ENCODE measurements at regions not wholly inside any gene's neighbourhood (a gene's known extent, or its start where the extent isn't known, plus 50 kb on each side); places are given as distances from the start of the nearest gene placed in this dataset.
"Not testable (repeated sequence)": the region's sequence is repeated elsewhere in the genome, so short reads cannot be mapped to it uniquely, and the experiment has no call there.

- TF ChIP-seq CTCF (IDR thresholded peaks at IDR 0.05; ENCODE audit: low read depth, low read length) (no peak), MAX (IDR thresholded peaks at IDR 0.05; ENCODE audit: low read depth, low read length) (no peak), POLR2A (IDR thresholded peaks at IDR 0.05; ENCODE audit: extremely low read depth, insufficient read length) (no peak), MYC (IDR thresholded peaks at IDR 0.05; ENCODE audit: low read depth, low read length) (no peak)
- DNase-seq (ENCODE audit: low read depth): no peak
- no peak overlapping the region for H3K4me3 ChIP-seq (ENCODE audit: low read depth, low read length)
These were observed 260.9 kb downstream of the VRK1 start for GRCh38 chr14:97058074-97058467.

DNA sequence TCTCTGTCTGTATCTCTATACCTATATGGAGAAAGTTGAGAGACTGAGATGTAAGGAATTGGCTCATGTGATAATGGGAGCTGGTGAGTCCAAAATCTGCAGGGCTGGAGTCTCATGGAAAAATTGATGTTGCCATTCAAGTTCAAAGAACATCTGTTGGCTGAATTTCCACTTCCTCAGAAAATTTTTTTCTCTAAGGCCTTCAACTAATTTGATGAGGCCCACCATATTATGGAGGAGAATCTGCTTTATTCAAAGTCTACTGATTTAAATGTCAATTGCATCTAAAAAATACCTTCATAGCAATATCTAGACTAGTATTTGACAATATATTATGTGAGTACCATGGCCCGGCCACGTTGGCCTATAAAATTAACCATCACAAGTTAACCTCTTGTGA, 261.4 kb downstream of the VRK1 start:
- H3K4me3 ChIP-seq (ENCODE audit: low read depth, low read length): no peak overlapping the region
- DNase-seq (ENCODE audit: low read depth): no peak
- TF ChIP-seq CTCF (IDR thresholded peaks at IDR 0.05; ENCODE audit: low read depth, low read length) (no peak), POLR2A (IDR thresholded peaks at IDR 0.05; ENCODE audit: extremely low read depth, insufficient read length) (no peak), MYC (IDR thresholded peaks at IDR 0.05; ENCODE audit: low read depth, low read length) (no peak), MAX (IDR thresholded peaks at IDR 0.05; ENCODE audit: low read depth, low read length) (no peak)

GRCh38 chr14:97061198-97061597, 264.0 kb downstream of the VRK1 start:
- no peak overlapping the region for H3K4me3 ChIP-seq (ENCODE audit: low read depth, low read length)
- TF ChIP-seq CTCF (IDR thresholded peaks at IDR 0.05; ENCODE audit: low read depth, low read length): no peak
- no peak for TF ChIP-seq MAX (IDR thresholded peaks at IDR 0.05; ENCODE audit: low read depth, low read length)
- no peak for TF ChIP-seq MYC (IDR thresholded peaks at IDR 0.05; ENCODE audit: low read depth, low read length)
- no peak for TF ChIP-seq POLR2A (IDR thresholded peaks at IDR 0.05; ENCODE audit: extremely low read depth, insufficient read length)
- DNase-seq (ENCODE audit: low read depth): no peak

DNA sequence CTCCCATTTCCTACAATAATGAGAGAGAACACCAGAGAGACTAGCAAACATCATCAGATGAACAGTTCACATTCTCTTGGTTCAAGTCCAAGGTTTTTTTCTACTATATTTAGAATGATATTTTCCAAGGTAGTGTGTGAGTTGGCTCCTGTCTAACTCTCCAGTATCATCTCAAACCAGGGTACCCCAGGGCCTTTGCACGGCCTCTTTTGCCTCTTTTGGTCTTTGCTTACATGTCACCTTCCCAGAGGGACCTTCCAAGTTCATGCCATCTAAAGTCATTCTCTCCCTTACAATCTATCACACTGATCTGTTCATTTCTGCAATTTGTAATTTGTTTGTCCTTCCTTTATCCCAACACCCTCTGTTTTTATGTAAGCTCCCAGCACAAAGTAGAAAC, 264.5 kb downstream of the VRK1 start:
- no peak overlapping the region for H3K4me3 ChIP-seq (ENCODE audit: low read depth, low read length)
- no peak for DNase-seq (ENCODE audit: low read depth)
- no peak for TF ChIP-seq MAX (IDR thresholded peaks at IDR 0.05; ENCODE audit: low read depth, low read length)
- TF ChIP-seq CTCF (IDR thresholded peaks at IDR 0.05; ENCODE audit: low read depth, low read length): no peak
- no peak for TF ChIP-seq POLR2A (IDR thresholded peaks at IDR 0.05; ENCODE audit: extremely low read depth, insufficient read length)
- no peak for TF ChIP-seq MYC (IDR thresholded peaks at IDR 0.05; ENCODE audit: low read depth, low read length)

GRCh38 chr14:97065305-97066067, 268.3 kb downstream of the VRK1 start:
- no peak for DNase-seq (ENCODE audit: low read depth)
- TF ChIP-seq POLR2A (IDR thresholded peaks at IDR 0.05; ENCODE audit: extremely low read depth, insufficient read length) (no peak), MAX (IDR thresholded peaks at IDR 0.05; ENCODE audit: low read depth, low read length) (no peak)
- H3K4me3 ChIP-seq (ENCODE audit: low read depth, low read length): no peak overlapping the region

DNA sequence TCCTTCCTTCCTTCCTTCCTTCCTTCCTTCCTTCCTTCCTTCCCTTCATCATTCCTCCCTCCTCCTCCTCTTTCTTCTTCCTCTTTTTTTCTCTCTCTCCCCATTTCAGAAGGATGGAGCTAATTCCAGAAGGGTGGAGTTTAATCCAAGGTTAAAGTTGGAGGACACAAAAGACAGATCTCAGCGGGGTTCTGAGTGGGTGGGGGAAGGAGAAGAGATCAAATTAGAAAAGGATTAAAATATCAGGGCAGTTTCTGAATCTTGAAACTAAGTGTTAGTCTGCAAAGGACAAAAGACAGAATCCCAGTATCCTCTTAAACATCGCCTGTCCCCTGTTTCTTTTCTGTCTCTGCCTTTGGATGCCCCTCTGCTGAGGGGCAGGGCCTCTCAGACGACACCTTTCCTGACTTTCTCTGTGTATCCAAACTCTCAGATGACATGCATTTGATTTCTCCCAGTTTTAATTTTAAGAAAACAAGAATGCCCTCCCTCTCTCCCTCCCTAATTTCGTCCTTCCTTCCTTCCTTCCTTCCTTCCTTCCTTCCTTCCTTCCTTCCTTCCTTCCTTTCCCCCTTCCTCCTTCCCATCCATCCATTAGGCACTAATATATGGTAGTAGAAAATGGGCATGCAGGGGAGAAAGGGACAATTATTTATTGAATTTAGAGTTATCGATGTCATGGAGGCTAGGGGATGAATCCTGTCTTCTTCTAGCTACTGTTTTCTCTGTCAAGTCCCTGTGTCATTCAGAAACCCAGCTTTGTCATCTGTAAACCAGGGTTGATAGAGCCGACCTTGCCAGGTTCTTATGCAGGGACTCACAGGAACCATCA, 269.1 kb downstream of the VRK1 start:
- no peak overlapping the region for H3K4me3 ChIP-seq (ENCODE audit: low read depth, low read length)
- TF ChIP-seq MAX (IDR thresholded peaks at IDR 0.05; ENCODE audit: low read depth, low read length) (no peak), POLR2A (IDR thresholded peaks at IDR 0.05; ENCODE audit: extremely low read depth, insufficient read length) (no peak), CTCF (IDR thresholded peaks at IDR 0.05; ENCODE audit: low read depth, low read length) (no peak)
- no peak for DNase-seq (ENCODE audit: low read depth)

DNA sequence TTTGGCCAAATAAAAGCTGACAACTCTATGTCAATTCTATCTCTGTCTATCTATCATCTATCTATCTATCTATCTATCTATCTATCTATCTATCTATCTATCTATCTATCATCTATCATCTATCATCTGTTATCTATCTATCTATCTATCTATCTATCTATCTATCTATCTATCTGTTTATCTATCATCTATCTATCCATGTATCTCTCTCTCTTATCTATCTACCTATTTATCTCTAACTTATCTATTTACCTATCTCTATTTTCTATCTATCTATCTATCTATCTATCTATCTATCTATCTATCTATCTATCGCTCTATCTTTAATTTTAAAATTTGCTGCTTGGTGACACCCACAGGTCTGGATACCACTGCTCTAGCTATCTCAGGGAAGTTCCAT, 271.1 kb downstream of the VRK1 start:
- not testable (repeated sequence) for DNase-seq (ENCODE audit: low read depth); H3K4me3 ChIP-seq (ENCODE audit: low read depth, low read length)

Data from NB4 (cell line).